GM19395 (cell line): ENCODE measurements at regions not wholly inside any gene's neighbourhood (a gene's known extent, or its start where the extent isn't known, plus 50 kb on each side); places are given as distances from the start of the nearest gene placed in this dataset.

Experiments
- ATAC-seq: cut with Tn5 transposase; IDR thresholded peaks from one replicate; pipeline ENCODE4 v1.9.1; 2021; ENCODE audit warnings: mild to moderate bottlenecking, moderate library complexity; ENCODE audit not compliant: unreplicated experiment

- ATAC-seq: no peak
Measured at GRCh38 chr9:99732715-99733114, 89.0 kb upstream of the NR4A3 start.

DNA sequence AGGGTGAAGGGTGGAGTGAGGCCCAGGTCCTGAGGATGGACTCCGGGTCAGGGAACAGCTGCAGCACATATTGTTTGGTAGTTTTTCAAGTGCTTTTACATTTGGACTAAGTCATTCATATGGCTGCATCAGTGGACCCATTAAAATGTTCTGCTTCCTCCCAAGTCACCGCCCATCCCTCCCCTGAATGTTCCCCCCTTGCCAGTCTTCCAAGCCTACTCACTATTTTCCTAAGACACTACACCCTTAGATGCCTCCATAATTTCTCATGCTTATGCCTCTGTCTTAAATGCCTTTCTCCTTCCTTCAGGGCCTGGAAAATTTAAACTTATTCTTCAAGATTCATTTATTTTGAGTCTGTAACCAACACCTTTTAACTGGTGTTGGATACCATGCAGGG is 86.6 kb upstream of the NR4A3 start:
- no peak for ATAC-seq

GRCh38 chr9:99736291-99736690 is 85.4 kb upstream of the NR4A3 start:
- ATAC-seq: no peak

GRCh38 chr9:99737649-99738048 is 84.0 kb upstream of the NR4A3 start:
- ATAC-seq: no peak

GRCh38 chr9:99743006-99743405 is 78.7 kb upstream of the NR4A3 start:
- no peak for ATAC-seq

DNA sequence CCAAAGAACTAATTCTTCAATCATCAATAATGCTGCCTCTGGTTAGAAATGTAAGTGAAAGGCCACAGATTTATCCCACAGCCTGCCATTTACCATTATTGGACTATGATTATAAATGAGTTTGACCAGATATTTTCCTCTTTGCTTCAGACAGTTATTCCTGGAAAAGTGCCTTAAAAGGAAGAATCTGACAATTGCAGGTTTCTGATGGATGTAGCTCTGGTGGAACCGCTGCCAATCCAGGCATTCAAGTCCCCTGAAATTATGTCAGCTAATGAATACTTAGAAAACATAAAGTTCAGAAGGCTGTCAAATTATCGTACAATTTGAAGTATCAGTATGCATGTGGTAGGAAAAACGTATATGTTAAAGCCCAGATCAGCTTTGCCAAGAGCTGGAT is 78.2 kb upstream of the NR4A3 start:
- no peak for ATAC-seq

DNA sequence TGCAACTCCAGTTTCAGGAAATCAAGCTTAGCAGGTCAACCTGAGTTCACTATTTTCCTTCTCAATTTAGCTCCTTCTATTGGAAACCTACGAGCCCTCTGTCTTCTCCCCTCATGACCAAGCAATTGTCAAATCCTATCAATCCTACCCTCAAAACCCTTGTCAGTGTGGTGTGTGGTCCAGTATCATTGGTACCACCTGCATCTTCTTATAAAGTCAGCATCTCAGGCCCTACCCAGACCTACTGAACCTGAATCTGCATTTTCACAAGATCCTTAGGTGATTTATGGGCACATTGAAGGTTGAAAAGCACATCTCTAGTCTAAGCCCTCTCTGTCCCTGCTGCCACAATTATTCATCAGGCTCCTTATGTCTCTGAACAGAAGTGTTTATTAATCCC is 77.6 kb upstream of the NR4A3 start:
- no peak for ATAC-seq

- ATAC-seq: no peak
Measured at GRCh38 chr9:99745085-99745484, 76.6 kb upstream of the NR4A3 start.

DNA sequence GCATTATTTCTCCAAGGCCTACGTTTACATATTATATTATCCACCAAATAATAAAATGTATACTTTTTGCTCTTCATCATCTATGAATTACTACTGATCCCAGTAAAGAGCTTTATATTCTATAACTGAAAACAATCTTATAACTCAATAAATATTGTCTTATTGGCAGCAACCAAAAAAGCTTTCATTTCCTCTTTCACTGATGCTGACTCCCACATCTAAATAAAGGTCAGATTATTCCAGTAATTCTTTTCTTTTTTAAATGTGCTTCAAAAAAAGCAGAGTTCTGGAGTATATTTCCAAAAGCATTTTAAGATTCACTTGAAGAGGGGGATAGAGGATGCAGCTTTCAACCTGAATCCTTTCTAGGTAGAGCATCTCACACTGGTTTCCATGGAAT is 75.3 kb upstream of the NR4A3 start:
- no peak for ATAC-seq

GRCh38 chr9:99748266-99748665 is 73.4 kb upstream of the NR4A3 start:
- ATAC-seq: no peak

DNA sequence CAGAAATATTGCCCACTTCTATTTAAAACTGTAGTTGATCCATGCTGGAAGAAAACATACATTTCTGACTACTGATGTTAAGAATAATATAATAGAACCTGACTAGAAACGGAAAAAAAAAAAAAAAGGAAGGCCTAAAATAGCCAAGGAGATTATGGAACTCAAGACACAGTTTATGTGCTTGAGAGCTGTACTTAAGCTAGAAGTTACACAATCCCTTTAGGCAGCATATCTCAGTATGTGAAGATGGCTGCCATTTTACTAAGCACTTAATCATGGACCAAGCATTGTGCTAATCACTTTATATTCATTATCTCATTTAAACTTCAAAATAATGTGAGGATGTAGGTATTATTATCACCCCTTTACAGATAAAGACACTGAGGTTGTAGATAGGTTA is 73.0 kb upstream of the NR4A3 start:
- ATAC-seq: no peak

GRCh38 chr9:99749641-99750040 is 72.0 kb upstream of the NR4A3 start:
- ATAC-seq: no peak

- no peak for ATAC-seq
Measured at GRCh38 chr9:99750526-99750925, 71.2 kb upstream of the NR4A3 start.

DNA sequence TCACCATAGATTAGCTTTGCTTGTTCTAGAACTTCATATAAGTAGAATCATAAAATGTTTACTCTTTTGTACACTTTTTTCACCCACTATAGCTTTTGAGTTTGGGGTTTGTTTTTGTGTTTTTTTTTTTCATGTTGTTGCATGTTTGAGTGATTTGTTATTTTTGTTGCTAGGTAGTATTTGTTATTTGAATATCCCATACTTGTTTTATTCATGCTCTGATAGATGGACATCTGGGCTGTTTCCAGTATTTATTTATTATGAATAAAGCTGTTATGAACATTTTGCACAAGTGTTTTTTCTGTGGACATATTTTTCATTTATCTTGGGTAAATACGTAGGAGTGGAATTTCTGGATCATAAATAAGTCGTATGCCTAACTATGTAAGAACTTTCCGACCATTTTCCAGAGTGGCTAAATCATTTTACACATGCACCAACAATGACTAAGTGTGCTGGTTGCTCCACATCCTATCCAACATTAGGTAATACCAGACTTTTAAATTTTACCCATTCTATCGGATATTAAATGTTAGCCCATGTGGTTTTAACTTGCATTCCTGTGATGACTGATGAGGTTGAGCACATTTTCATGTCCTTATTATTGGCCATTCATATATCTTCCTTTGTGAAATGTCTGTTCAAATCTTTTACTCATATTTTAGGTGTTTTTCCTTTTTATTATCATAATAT is 69.1 kb upstream of the NR4A3 start:
- no peak for ATAC-seq

- ATAC-seq: no peak
Measured at GRCh38 chr9:99753436-99753835, 68.2 kb upstream of the NR4A3 start.

GRCh38 chr9:99760421-99760820 is 61.3 kb upstream of the NR4A3 start:
- no peak for ATAC-seq

GRCh38 chr9:99762470-99762869 is 59.2 kb upstream of the NR4A3 start:
- peak; percentile 100 for ATAC-seq
